GM12875 (cell line): ENCODE measurements at regions not wholly inside any gene's neighbourhood (a gene's known extent, or its start where the extent isn't known, plus 50 kb on each side); places are given as distances from the start of the nearest gene placed in this dataset.

ENCODE experiments used
- H3K4me3 ChIP-seq: one replicate; pipeline ENCODE4 v1.5.1; 2011; ENCODE audit warnings: low read depth, low read length, control low read depth
- CTCF ChIP-seq: IDR thresholded peaks from 2 replicates; pipeline ENCODE4 v1.5.1; 2011; ENCODE audit warnings: low read depth, mild to moderate bottlenecking, control low read depth, inconsistent platforms, low read length, moderate library complexity, borderline replicate concordance; ENCODE audit not compliant: insufficient read depth

DNA sequence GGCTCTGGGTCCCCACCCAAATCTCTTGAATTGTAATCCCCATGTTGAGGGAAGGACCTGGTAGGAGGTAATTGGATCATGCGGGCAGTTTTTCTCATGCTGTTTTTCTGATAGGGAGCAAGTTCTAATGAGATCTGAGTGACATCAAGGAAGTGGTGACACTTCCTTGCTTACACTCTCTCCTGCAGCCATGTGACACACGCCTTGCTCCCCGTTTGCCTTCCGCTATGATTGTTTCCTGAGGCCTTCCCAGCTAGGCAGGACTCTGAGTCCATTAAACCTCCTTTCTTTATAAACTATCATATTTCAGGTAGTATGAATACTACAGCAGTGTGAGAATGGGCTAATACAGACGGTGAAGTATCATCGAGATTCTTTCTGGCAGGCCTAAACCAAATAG is 1040.4 kb upstream of the MIR17HG start:
- TF ChIP-seq CTCF, result no peak
- H3K4me3 ChIP-seq, result no peak overlapping the region

DNA sequence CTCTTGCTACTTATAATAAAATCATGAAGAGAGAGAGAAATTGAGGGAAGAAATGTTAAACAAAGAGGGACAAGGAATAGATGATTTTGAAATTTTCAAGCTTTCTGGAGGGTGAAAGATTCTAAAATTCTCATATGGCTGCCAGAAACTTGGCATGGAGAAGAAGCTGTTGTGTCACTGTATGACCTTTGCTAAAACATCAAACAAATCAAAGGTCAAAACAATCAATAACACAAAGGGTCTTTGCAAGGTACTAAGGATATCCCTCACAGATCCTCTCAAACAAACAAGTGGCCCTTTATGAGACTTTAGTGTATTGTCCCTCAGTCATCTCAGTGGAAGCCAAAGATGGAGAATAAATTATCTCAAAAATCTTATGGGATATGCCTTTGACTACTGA is 1039.2 kb upstream of the MIR17HG start:
- no peak for TF ChIP-seq CTCF

DNA sequence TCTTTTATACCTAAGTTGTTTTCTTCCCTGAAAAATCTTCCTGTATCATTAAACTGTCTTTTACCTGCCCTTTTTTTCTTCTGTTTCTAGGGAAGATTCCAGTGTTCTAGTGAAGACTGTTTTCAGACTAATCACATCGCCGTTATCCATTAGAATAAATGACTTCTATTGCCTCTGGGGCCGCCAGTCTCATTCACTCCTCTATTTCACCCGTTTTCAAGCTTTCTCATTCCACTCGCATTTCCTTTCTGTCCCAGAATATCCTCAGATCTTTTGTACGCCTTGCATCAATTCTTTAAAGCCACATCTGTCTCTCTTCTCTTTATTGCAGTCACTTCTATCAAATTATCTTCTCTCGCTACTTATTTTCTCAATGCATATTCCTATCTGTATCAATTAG is 1035.6 kb upstream of the MIR17HG start:
- no peak overlapping the region for H3K4me3 ChIP-seq
- TF ChIP-seq CTCF, result no peak

More for the DNA sequence above, 1039.2 kb upstream of the MIR17HG start:
- H3K4me3 ChIP-seq, result no peak overlapping the region

GRCh38 chr13:90315061-90315460 is 1032.4 kb upstream of the MIR17HG start:
- no peak overlapping the region for H3K4me3 ChIP-seq
- TF ChIP-seq CTCF, result no peak

DNA sequence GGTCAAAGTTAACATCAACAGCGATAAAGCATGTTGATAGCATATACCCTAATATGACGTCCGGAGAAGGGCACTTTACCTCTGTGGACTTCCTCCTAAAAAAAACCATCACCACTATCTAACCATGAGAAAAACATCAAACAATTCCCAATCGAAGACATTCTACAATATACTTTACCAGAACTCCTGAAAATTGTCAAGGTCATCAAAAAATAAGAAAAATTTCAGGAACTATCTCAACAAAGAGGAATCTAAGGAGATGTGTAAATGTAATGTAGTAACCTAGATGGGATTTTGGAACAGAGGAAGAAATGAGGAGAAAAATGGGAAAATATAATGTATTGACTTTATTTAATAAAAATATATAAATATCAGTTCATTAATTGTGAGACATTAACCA is 1026.8 kb upstream of the MIR17HG start:
- TF ChIP-seq CTCF, result no peak
- H3K4me3 ChIP-seq, result no peak overlapping the region

DNA sequence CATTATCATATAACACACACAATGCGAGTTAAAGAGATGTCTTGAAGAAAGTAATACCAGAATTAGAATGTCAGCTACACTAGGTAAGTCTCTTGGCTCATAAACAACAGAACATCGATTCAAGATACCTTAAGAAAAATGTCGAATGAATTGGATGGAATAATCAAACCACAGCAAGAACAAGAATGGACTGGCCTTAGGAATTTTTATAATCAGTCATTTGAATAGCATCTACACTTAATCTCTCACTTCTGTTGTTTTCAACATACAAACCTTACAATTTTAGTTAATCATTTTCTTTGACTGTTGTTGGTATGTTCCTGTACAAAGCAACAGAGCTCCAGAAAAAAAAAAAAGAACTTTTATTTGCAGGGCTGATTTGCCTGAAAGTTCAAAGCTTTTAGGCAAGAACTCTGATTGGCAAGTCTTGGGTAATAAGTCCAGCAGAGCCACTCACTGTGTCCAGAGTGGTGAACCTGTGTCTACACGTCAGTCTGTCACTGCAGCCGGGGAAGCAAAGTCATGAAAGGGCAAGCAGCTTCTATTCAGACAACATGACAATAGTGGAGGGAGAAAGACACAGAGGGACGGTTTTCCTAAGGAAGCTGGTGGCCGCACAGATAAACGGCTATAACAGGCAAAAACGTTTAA is 1026.1 kb upstream of the MIR17HG start:
- TF ChIP-seq CTCF, result no peak
- no peak overlapping the region for H3K4me3 ChIP-seq

DNA sequence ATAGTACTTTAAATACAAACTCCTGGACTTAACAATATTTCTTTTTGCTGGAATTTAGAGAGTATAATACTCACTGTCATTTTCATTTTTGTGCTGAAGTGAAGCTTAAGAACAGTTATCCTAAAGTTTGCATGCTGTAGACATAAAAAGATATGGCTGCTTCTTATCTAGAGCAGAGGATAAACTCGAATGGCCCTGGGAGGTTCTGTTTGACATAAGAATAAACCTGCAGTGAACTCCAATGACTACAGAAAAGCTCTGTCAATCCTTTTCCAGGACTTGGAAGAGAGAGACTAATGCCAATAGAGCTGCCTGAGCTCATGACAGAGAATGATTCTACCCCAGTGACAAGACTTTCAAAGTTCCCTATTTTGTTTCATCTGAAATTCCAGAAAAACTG is 1017.8 kb upstream of the MIR17HG start:
- no peak for TF ChIP-seq CTCF
- H3K4me3 ChIP-seq, result no peak overlapping the region
